Lower leg skin (tissue), 3 donors: ENCODE measurements at regions not wholly inside any gene's neighbourhood (a gene's known extent, or its start where the extent isn't known, plus 50 kb on each side); places are given as distances from the start of the nearest gene placed in this dataset.

ENCODE experiments used
- POLR2A ChIP-seq, 2 donors: fragments of 450-650 bp; IDR thresholded peaks; one replicate each; pipeline ENCODE4 v1.6.1; 2016 to 2017; ENCODE audit warnings: antibody characterized with exemption in 2 of 2, mild to moderate bottlenecking in 1 of 2, moderate library complexity in 1 of 2
- TF ChIP-seq, protein P1 (sequence below), 3 donors: fragments of 450-650 bp; IDR thresholded peaks; one replicate each; pipeline ENCODE4 v1.5.1; 2016; ENCODE audit warnings: antibody characterized with exemption in 3 of 3, mild to moderate bottlenecking in 3 of 3, moderate library complexity in 2 of 3

DNA sequence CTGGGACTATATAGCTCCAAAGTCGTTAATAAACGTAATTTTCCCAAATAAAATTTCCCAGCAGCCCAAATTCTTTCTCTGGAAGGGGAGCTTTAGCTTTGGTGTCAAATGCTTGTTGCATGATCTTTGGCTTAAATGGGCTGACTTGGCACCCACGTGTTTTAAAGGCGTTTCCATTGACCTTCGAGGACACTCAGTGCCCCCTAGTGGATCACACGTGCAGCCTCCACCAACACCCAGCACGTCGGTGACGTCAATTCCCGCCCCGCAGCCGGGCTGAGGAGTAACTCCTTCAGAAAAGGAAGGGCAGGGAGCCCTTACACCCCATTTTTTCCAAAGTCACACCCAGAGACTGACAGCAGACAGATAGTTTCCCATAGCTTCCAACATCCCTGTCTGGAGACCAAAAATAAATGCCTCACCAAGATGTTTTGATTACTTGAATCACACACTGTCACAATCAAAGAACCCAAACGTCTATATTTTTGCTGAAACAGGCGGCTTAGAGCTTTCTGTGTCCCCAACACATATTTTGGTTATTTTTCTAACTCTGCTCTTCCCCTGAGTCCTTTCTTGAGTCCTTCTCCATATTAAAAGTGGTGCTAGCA is 707.9 kb downstream of the AACS start:
- TF ChIP-seq, protein P1, sequence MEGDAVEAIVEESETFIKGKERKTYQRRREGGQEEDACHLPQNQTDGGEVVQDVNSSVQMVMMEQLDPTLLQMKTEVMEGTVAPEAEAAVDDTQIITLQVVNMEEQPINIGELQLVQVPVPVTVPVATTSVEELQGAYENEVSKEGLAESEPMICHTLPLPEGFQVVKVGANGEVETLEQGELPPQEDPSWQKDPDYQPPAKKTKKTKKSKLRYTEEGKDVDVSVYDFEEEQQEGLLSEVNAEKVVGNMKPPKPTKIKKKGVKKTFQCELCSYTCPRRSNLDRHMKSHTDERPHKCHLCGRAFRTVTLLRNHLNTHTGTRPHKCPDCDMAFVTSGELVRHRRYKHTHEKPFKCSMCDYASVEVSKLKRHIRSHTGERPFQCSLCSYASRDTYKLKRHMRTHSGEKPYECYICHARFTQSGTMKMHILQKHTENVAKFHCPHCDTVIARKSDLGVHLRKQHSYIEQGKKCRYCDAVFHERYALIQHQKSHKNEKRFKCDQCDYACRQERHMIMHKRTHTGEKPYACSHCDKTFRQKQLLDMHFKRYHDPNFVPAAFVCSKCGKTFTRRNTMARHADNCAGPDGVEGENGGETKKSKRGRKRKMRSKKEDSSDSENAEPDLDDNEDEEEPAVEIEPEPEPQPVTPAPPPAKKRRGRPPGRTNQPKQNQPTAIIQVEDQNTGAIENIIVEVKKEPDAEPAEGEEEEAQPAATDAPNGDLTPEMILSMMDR (IDR thresholded peaks at IDR 0.05) = no peak
- TF ChIP-seq POLR2A (IDR thresholded peaks at IDR 0.05) = no peak
